Osteocyte (in vitro differentiated cells): ENCODE measurements at regions not wholly inside any gene's neighbourhood (a gene's known extent, or its start where the extent isn't known, plus 50 kb on each side); places are given as distances from the start of the nearest gene placed in this dataset.

Experiments used
- DNase-seq: peaks from one replicate; pipeline ENCODE4 v3.0.0; 2021; ENCODE audit warnings: mixed read lengths; ENCODE audit not compliant: unreplicated experiment; ENCODE audit errors: extremely low spot score
- H3K27ac Mint-ChIP-seq: one replicate; pipeline ENCODE4 v1.8.0; 2021; ENCODE audit warnings: mild to moderate bottlenecking, mixed read lengths; ENCODE audit not compliant: unreplicated experiment
- H3K27me3 Mint-ChIP-seq: one replicate; pipeline ENCODE4 v1.8.0; 2021; ENCODE audit warnings: mixed read lengths; ENCODE audit not compliant: unreplicated experiment
- H3K36me3 Mint-ChIP-seq: one replicate; pipeline ENCODE4 v1.8.0; 2021; ENCODE audit warnings: mixed read lengths; ENCODE audit not compliant: unreplicated experiment
- H3K4me1 Mint-ChIP-seq: one replicate; pipeline ENCODE4 v1.8.0; 2021; ENCODE audit warnings: mixed read lengths; ENCODE audit not compliant: unreplicated experiment
- H3K4me3 Mint-ChIP-seq: one replicate; pipeline ENCODE4 v1.8.0; 2021; ENCODE audit warnings: mild to moderate bottlenecking, moderate library complexity, mixed read lengths; ENCODE audit not compliant: unreplicated experiment
- H3K9me3 Mint-ChIP-seq: one replicate; pipeline ENCODE4 v1.8.0; 2021; ENCODE audit warnings: mixed read lengths; ENCODE audit not compliant: unreplicated experiment
- TF ChIP-seq, protein P1 (sequence below): fragments of 200-600 bp; sonication (generic); IDR thresholded peaks from 2 replicates; pipeline ENCODE4 v1.5.0; 2021; ENCODE audit warnings: antibody characterized with exemption, mild to moderate bottlenecking, moderate library complexity

DNA sequence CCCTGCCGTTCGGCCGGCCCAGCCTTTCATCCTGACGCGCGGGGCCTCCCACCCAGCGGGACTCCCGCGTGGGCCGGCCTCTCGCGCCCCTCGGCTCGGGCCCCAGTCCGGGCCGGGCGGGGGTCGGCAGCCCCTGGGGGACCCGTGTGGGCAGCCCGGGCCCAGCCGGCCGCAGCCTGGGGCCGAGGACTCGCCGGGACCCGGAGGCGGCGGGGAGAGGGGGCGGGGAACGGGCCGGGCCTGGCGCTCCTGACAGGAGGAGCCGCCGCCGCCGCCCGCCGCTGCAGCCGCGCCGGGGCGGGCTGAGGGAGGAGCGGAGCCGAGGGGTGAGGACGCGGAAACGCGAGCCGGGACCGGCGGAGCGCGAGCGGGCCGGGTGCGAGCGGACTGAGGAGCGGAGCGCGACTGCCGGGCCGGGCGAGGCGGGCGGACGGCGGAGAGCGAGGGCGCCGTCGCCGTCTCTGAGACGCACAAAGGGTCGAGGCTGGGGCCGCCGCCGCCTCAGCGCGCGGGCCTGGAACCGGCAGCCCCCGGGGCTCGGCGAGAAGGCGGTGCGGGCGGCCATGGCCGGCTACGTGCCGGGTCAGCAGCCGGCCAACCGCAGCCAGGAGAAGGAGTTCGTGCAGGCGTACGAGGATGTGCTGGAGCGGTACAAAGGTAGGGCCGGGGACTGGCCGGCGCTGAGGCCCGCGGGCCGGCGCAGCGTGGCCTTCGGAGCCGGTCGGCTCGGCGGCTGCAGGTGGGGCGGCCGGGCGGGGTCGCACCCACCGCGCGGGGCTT is 79.1 kb downstream of the NDUFS5 start:
- H3K4me3 Mint-ChIP-seq = peak overlapping the region; percentile 69
- peak; percentile 88 for DNase-seq
- H3K27me3 Mint-ChIP-seq = no peaks in the 10 kb centered on the region
- H3K36me3 Mint-ChIP-seq = no peaks in the 10 kb centered on the region
- no peaks in the 10 kb centered on the region for H3K9me3 Mint-ChIP-seq
- H3K27ac Mint-ChIP-seq = peak overlapping the region; percentile 97
- H3K4me1 Mint-ChIP-seq = peaks cover 32% of the 10 kb centered on the region
- TF ChIP-seq, protein P1, sequence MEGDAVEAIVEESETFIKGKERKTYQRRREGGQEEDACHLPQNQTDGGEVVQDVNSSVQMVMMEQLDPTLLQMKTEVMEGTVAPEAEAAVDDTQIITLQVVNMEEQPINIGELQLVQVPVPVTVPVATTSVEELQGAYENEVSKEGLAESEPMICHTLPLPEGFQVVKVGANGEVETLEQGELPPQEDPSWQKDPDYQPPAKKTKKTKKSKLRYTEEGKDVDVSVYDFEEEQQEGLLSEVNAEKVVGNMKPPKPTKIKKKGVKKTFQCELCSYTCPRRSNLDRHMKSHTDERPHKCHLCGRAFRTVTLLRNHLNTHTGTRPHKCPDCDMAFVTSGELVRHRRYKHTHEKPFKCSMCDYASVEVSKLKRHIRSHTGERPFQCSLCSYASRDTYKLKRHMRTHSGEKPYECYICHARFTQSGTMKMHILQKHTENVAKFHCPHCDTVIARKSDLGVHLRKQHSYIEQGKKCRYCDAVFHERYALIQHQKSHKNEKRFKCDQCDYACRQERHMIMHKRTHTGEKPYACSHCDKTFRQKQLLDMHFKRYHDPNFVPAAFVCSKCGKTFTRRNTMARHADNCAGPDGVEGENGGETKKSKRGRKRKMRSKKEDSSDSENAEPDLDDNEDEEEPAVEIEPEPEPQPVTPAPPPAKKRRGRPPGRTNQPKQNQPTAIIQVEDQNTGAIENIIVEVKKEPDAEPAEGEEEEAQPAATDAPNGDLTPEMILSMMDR = no peak

DNA sequence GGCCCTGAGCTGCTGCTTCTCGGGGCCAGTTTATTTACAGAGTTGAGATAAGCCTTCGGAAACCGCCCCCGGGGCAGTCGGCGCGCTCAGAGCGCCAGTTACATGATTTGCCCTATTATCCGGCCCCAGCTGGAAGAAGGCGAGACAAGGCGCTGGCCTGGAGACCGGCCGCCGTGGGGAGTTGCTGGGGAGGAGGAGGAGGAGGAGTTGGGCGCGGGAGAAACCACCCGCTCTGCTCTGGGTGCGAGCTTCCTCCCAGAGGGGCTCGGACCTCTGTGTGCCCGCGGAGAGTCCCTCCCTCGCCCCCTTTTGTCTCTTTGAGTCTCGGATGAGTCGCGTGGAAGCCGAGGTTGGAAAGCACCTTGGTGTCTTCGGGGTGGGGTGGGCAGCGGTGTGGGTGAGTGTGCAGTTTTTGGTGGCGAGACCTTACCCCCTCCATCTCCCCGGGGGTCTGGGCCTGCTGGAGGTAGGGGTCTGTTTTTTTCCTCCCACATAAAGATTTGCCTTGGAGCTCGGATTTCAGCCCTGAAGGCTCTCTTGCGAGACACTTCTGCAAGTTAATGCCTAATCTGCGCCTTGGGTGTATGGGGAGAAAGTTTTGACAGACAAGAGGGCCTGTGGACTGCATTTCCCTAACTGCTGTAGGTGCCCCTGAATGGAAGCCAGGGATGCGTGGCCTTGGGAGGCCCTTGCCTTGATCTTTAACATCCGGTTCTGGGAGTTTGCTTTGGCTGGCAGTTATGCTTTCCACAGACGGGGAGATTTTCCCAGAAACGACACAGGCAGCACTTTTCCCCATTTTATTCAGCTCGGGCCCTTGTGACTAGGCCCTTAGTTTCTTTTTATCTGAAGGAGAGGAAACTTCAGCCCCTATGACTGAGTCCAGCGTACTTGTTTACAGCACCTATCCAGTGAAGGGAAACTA is 80.0 kb downstream of the NDUFS5 start:
- DNase-seq = no peak
- H3K4me1 Mint-ChIP-seq = peaks cover 40% of the 10 kb centered on the region
- no peaks in the 10 kb centered on the region for H3K27me3 Mint-ChIP-seq
- H3K27ac Mint-ChIP-seq = no peak overlapping the region
- H3K36me3 Mint-ChIP-seq = no peaks in the 10 kb centered on the region
- no peaks in the 10 kb centered on the region for H3K9me3 Mint-ChIP-seq
- TF ChIP-seq, protein P1 = no peak
- no peak overlapping the region for H3K4me3 Mint-ChIP-seq

DNA sequence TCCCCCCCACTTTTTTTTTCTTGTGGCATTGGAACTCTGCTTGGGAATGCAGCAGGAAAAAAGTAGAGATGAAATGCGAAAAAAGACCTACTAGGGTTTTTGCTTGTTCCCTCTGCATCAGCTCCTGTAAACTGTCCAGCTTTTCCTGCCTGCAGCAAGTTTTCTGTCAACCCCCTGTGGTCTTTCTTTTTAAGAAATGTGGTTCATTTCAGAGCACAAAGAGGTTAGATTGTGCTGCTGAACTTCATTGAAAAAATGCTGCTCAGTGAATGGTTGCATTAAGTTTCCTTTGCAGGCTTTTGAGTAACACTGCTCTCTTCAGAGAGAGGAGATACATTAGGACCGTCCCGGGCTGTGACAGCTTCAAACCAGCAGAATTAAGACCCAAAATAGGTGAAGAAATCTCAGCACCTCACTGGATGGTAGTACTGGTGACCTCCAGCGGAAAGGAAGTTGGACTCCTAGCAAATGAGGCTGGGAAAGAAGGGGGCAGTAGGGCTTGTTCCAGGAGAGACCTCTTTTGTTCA is 80.7 kb downstream of the NDUFS5 start:
- Mint-ChIP-seq H3K4me3 (no peak overlapping the region), H3K27me3 (no peaks in the 10 kb centered on the region), H3K4me1 (peaks cover 46% of the 10 kb centered on the region), H3K9me3 (no peaks in the 10 kb centered on the region), H3K36me3 (no peaks in the 10 kb centered on the region), H3K27ac (no peak overlapping the region)
- TF ChIP-seq, protein P1 = no peak
- DNase-seq = no peak

DNA sequence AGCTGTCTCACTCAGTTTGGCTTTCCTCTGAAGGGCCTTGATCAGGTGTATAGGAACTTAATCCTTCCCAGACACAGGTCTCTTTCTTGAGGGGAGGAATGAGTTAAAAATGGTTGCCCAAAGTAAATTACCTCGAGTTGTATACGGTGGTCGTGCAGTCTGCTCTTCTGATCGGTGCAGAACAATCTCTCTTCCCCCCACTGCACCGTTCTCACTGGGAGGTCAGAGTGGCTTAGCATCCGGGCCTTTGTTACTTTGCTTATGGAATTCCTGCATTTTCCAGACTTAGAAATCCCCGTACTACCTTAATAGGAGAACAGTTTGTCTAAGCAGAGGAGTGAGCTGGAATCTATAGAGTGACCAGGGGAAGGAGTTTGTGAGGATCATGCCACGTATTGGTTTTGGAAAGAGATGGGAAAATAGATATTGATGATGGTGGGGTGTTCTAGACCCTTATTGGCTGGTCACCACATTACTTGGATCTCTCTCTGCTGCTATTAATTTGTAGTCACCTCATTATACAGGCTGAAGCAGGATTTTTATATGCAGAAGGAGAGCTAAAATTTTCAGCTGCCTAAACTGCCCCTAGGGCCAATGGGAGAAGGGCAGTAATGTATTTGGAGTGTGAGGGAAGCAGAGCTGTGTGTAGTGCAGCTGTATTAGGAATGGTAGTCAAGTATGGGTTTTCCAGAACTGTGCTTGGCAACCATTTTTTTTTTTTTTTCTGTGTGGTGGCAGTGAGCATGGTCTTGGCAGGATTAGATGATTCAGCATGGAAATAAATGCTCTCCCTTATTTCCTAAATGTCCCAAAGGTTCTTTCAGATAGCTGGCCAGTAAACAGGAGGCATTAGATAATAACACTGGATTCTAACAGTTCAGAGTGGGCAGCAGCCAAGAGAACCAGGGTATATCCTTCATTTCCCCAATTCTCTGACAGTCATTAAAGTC is 81.5 kb downstream of the NDUFS5 start:
- Mint-ChIP-seq H3K36me3 (no peaks in the 10 kb centered on the region), H3K27me3 (no peaks in the 10 kb centered on the region), H3K4me1 (peaks cover 42% of the 10 kb centered on the region), H3K4me3 (no peak overlapping the region), H3K9me3 (no peaks in the 10 kb centered on the region), H3K27ac (no peak overlapping the region)
- TF ChIP-seq, protein P1 = no peak
- no peak for DNase-seq
